ENCODE measurements at regions not wholly inside any gene's neighbourhood (a gene's known extent, or its start where the extent isn't known, plus 50 kb on each side); places are given as distances from the start of the nearest gene placed in this dataset.

DNA sequence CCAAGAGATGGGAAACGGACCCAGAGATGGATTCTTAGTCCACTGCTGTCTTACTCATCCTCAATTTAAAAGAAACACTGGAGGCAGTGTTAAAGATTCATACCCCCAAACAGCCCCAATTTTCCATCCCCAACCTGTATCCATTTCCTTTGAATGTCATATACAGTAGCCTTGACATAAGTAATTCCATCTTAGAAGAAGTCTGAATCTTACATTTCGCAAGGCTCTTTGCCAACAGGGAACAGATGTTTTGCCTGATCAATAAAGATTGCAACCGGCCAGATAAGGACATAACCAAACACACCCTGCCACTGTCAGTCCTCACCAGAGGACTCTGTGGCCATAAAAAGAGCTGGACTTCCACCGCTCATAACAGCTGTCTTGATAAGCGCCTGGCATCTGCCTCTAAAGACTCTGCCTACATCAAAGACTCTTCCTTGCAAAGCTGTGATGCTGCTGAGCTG lies 59.0 kb upstream of the MED9 start (continued):
- TF ChIP-seq, protein P1, sequence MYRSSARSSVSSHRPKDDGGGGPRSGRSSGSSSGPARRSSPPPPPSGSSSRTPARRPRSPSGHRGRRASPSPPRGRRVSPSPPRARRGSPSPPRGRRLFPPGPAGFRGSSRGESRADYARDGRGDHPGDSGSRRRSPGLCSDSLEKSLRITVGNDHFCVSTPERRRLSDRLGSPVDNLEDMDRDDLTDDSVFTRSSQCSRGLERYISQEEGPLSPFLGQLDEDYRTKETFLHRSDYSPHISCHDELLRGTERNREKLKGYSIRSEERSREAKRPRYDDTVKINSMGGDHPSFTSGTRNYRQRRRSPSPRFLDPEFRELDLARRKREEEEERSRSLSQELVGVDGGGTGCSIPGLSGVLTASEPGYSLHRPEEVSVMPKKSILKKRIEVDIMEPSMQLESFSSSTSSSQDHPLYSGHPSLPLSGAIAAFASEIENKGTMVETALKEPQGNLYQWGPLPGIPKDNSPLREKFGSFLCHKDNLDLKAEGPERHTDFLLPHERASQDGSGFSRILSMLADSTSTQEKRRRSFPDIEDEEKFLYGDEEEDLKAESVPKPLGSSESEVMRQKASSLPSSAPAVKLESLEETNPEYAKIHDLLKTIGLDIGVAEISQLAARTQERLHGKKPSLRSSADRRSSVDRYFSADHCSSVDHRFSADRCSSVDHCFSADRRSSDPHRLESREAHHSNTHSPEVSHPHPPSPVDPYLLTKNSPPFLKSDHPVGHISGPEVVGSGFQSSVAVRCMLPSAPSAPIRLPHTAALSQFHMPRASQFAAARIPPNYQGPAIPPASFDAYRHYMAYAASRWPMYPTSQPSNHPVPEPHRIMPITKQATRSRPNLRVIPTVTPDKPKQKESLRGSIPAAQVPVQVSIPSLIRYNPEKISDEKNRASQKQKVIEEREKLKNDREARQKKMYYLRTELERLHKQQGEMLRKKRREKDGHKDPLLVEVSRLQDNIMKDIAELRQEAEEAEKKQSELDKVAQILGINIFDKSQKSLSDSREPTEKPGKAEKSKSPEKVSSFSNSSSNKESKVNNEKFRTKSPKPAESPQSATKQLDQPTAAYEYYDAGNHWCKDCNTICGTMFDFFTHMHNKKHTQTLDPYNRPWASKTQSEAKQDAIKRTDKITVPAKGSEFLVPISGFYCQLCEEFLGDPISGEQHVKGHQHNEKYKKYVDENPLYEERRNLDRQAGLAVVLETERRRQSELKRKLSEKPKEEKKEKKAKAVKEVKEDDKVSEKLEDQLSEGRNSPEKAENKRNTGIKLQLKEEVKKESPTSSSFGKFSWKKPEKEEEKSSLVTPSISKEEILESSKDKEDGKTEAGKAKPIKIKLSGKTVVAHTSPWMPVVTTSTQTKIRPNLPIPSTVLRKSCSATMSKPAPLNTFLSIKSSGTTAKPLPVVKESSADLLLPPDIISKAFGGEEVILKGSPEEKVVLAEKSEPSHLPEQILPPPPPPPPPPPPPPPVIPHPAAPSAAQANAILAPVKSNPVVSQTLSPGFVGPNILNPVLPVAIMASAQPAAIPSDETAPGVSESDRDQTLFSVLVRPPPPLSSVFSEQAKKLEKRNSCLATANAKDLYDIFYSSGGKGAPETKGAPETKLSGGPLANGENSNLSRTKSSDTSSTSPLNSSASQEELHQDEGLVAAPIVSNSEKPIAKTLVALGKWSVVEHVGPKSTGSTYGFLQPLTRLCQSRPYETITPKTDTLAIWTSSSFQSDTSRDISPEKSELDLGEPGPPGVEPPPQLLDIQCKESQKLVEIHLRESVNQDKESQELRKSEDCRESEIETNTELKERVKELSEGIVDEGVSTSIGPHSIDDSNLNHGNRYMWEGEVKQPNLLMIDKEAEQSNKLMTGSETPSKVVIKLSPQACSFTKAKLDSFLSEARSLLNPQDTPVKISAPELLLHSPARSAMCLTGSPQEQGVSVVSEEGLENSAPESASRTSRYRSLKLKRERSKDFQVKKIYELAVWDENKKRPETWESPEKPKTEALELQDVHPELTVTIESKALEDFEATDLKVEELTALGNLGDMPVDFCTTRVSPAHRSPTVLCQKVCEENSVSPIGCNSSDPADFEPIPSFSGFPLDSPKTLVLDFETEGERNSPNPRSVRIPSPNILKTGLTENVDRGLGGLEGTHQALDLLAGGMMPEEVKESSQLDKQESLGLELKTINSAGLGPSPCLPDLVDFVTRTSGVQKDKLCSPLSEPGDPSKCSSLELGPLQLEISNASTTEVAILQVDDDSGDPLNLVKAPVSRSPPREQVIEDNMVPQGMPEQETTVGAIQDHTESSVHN (IDR thresholded peaks at IDR 0.05; ENCODE audit: borderline replicate concordance in 1 of 2, low read depth in 1 of 2): no peak
- TF ChIP-seq ZBTB17 (CRISPR knock-in tag; IDR thresholded peaks at IDR 0.05) (peak; percentile 92; the same call in 1 of the 2 replicates), ZNF444 (CRISPR knock-in tag; IDR thresholded peaks at IDR 0.05) (0 out of 2 replicates have a peak, but pooled peaks have one; percentile 54), BCOR (IDR thresholded peaks at IDR 0.05) (no peak), TCF7L2 (IDR thresholded peaks at IDR 0.05; ENCODE audit: low read depth, low read length) (no peak), FOXJ2 (tag; IDR thresholded peaks at IDR 0.05) (no peak; the same call in 1 of the 2 replicates), ELF4 (CRISPR knock-in tag; IDR thresholded peaks at IDR 0.05) (peak; percentile 93), MEF2D (tag; conservative IDR thresholded peaks at IDR 0.05; ENCODE audit: low read depth) (peak; percentile 96), HCFC1 (IDR thresholded peaks at IDR 0.05; ENCODE audit: low read depth, low read length) (no peak), ZNF143 (CRISPR knock-in tag; IDR thresholded peaks at IDR 0.05) (no peak), ZNF232 (CRISPR knock-in tag; IDR thresholded peaks at IDR 0.05) (no peak), PCBP1 (IDR thresholded peaks at IDR 0.05; ENCODE audit: low read depth, low read length, poor library complexity, severe bottlenecking) (no peak)
- TF ChIP-seq, protein P2, sequence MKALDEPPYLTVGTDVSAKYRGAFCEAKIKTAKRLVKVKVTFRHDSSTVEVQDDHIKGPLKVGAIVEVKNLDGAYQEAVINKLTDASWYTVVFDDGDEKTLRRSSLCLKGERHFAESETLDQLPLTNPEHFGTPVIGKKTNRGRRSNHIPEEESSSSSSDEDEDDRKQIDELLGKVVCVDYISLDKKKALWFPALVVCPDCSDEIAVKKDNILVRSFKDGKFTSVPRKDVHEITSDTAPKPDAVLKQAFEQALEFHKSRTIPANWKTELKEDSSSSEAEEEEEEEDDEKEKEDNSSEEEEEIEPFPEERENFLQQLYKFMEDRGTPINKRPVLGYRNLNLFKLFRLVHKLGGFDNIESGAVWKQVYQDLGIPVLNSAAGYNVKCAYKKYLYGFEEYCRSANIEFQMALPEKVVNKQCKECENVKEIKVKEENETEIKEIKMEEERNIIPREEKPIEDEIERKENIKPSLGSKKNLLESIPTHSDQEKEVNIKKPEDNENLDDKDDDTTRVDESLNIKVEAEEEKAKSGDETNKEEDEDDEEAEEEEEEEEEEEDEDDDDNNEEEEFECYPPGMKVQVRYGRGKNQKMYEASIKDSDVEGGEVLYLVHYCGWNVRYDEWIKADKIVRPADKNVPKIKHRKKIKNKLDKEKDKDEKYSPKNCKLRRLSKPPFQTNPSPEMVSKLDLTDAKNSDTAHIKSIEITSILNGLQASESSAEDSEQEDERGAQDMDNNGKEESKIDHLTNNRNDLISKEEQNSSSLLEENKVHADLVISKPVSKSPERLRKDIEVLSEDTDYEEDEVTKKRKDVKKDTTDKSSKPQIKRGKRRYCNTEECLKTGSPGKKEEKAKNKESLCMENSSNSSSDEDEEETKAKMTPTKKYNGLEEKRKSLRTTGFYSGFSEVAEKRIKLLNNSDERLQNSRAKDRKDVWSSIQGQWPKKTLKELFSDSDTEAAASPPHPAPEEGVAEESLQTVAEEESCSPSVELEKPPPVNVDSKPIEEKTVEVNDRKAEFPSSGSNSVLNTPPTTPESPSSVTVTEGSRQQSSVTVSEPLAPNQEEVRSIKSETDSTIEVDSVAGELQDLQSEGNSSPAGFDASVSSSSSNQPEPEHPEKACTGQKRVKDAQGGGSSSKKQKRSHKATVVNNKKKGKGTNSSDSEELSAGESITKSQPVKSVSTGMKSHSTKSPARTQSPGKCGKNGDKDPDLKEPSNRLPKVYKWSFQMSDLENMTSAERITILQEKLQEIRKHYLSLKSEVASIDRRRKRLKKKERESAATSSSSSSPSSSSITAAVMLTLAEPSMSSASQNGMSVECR (CRISPR knock-in tag; IDR thresholded peaks at IDR 0.05): no peak
- TF ChIP-seq, protein P3, sequence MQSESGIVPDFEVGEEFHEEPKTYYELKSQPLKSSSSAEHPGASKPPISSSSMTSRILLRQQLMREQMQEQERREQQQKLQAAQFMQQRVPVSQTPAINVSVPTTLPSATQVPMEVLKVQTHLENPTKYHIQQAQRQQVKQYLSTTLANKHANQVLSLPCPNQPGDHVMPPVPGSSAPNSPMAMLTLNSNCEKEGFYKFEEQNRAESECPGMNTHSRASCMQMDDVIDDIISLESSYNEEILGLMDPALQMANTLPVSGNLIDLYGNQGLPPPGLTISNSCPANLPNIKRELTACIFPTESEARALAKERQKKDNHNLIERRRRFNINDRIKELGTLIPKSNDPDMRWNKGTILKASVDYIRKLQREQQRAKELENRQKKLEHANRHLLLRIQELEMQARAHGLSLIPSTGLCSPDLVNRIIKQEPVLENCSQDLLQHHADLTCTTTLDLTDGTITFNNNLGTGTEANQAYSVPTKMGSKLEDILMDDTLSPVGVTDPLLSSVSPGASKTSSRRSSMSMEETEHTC (IDR thresholded peaks at IDR 0.05): no peak
- TF ChIP-seq, protein P4, sequence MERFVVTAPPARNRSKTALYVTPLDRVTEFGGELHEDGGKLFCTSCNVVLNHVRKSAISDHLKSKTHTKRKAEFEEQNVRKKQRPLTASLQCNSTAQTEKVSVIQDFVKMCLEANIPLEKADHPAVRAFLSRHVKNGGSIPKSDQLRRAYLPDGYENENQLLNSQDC (CRISPR knock-in tag; IDR thresholded peaks at IDR 0.05): no peak
